ENCODE measurements at regions not wholly inside any gene's neighbourhood (a gene's known extent, or its start where the extent isn't known, plus 50 kb on each side); places are given as distances from the start of the nearest gene placed in this dataset.
"Not testable (repeated sequence)": the region's sequence is repeated elsewhere in the genome, so short reads cannot be mapped to it uniquely, and the experiment has no call there.

GRCh38 chr14:97074456-97074855 is 277.3 kb downstream of the VRK1 start:
- DNase-seq (ENCODE audit: low spot score): no peak

- no peak for DNase-seq (ENCODE audit: low spot score)
Observed at GRCh38 chr14:97074856-97075255, 277.7 kb downstream of the VRK1 start.

GRCh38 chr14:97077253-97077653 is 280.1 kb downstream of the VRK1 start:
- peak; percentile 4 for DNase-seq (ENCODE audit: low spot score)

- DNase-seq (ENCODE audit: low spot score): no peak
Observed at GRCh38 chr14:97077687-97078086, 280.5 kb downstream of the VRK1 start.

- no peak for DNase-seq (ENCODE audit: low spot score)
Observed at GRCh38 chr14:97080991-97081390, 283.8 kb downstream of the VRK1 start.

GRCh38 chr14:97095269-97095668 is 298.1 kb downstream of the VRK1 start:
- DNase-seq (ENCODE audit: low spot score): no peak

GRCh38 chr14:97097296-97097695 is 300.1 kb downstream of the VRK1 start:
- DNase-seq (ENCODE audit: low spot score): no peak

- no peak for DNase-seq (ENCODE audit: low spot score)
Observed at GRCh38 chr14:97100306-97100705, 303.1 kb downstream of the VRK1 start.

GRCh38 chr14:97101561-97101960 is 304.4 kb downstream of the VRK1 start:
- no peak for DNase-seq (ENCODE audit: low spot score)

GRCh38 chr14:97104029-97104428 is 306.8 kb downstream of the VRK1 start:
- DNase-seq (ENCODE audit: low spot score): no peak

GRCh38 chr14:97106166-97106565 is 309.0 kb downstream of the VRK1 start:
- DNase-seq (ENCODE audit: low spot score): no peak

GRCh38 chr14:97106609-97107008 is 309.4 kb downstream of the VRK1 start:
- DNase-seq (ENCODE audit: low spot score): no peak

- DNase-seq (ENCODE audit: low spot score): no peak
Observed at GRCh38 chr14:97107080-97107479, 309.9 kb downstream of the VRK1 start.

- DNase-seq (ENCODE audit: low spot score): no peak
Observed at GRCh38 chr14:97107760-97108159, 310.6 kb downstream of the VRK1 start.

GRCh38 chr14:97109234-97109633 is 312.1 kb downstream of the VRK1 start:
- DNase-seq (ENCODE audit: low spot score): no peak

- DNase-seq (ENCODE audit: low spot score): no peak
Observed at GRCh38 chr14:97113339-97113738, 316.2 kb downstream of the VRK1 start.

- DNase-seq (ENCODE audit: low spot score): no peak
Observed at GRCh38 chr14:97116546-97116945, 319.4 kb downstream of the VRK1 start.

- no peak for DNase-seq (ENCODE audit: low spot score)
Observed at GRCh38 chr14:97117693-97118092, 320.5 kb downstream of the VRK1 start.

- no peak for DNase-seq (ENCODE audit: low spot score)
Observed at GRCh38 chr14:97120204-97120603, 323.0 kb downstream of the VRK1 start.

GRCh38 chr14:97120611-97121031 is 323.4 kb downstream of the VRK1 start:
- no peak for DNase-seq (ENCODE audit: low spot score)

GRCh38 chr14:97129639-97130038 is 332.5 kb downstream of the VRK1 start:
- no peak for DNase-seq (ENCODE audit: low spot score)

- DNase-seq (ENCODE audit: low spot score): not testable (repeated sequence)
Observed at GRCh38 chr14:97135847-97136246, 338.7 kb downstream of the VRK1 start.

- no peak for DNase-seq (ENCODE audit: low spot score)
Observed at GRCh38 chr14:97137705-97138104, 340.5 kb downstream of the VRK1 start.

GRCh38 chr14:97138801-97139200 is 341.6 kb downstream of the VRK1 start:
- DNase-seq (ENCODE audit: low spot score): no peak

- no peak for DNase-seq (ENCODE audit: low spot score)
Observed at GRCh38 chr14:97143011-97143410, 345.8 kb downstream of the VRK1 start.
